ENCODE measurements at regions not wholly inside any gene's neighbourhood (a gene's known extent, or its start where the extent isn't known, plus 50 kb on each side); places are given as distances from the start of the nearest gene placed in this dataset.
"Not testable (repeated sequence)": the region's sequence is repeated elsewhere in the genome, so short reads cannot be mapped to it uniquely, and the experiment has no call there.

- H3F3A ChIP-seq (ENCODE audit: insufficient read depth, low read length): no peaks in the 10 kb centered on the region
- no peak overlapping the region for H3K4me2 ChIP-seq (ENCODE audit: low read length)
- H3K9me3 ChIP-seq (ENCODE audit: low read length): no peaks in the 10 kb centered on the region
- TF ChIP-seq EZH2 (IDR thresholded peaks at IDR 0.05; ENCODE audit: borderline replicate concordance, low read length) (no peak), CTCF (IDR thresholded peaks at IDR 0.05; ENCODE audit: low read length) (no peak)
- H3K79me2 ChIP-seq (ENCODE audit: insufficient read depth, low read length): no peaks in the 10 kb centered on the region
- H3K27me3 ChIP-seq (ENCODE audit: insufficient read depth, low read length): no peaks in the 10 kb centered on the region
- no peaks in the 10 kb centered on the region for H3K9me2 ChIP-seq (ENCODE audit: low read depth, low read length)
- H3K36me3 ChIP-seq (ENCODE audit: insufficient read depth, low read length): no peaks in the 10 kb centered on the region
- H4K20me1 ChIP-seq (ENCODE audit: insufficient read depth, low read length): no peaks in the 10 kb centered on the region
- H3K27ac ChIP-seq (ENCODE audit: low read depth, low read length, poor library complexity, severe bottlenecking): no peak overlapping the region
- no peak overlapping the region for H3K4me3 ChIP-seq (ENCODE audit: low read depth, low read length, poor library complexity, severe bottlenecking)
- H2AFZ ChIP-seq (ENCODE audit: low read length): no peak overlapping the region
- H3K9ac ChIP-seq (ENCODE audit: low read length): no peak overlapping the region
- H3K4me1 ChIP-seq (ENCODE audit: insufficient read depth, low read length, severe bottlenecking): peaks cover 63% of the 10 kb centered on the region
These were observed 118.9 kb upstream of the RASGEF1B start for GRCh38 chr4:81590596-81590995.

GRCh38 chr4:81589262-81589661 lies 117.6 kb upstream of the RASGEF1B start:
- H3K4me2 ChIP-seq (ENCODE audit: low read length): no peak overlapping the region
- H3K4me1 ChIP-seq (ENCODE audit: insufficient read depth, low read length, severe bottlenecking): peaks cover 49% of the 10 kb centered on the region
- no peaks in the 10 kb centered on the region for H3F3A ChIP-seq (ENCODE audit: insufficient read depth, low read length)
- no peak overlapping the region for H2AFZ ChIP-seq (ENCODE audit: low read length)
- no peaks in the 10 kb centered on the region for H3K79me2 ChIP-seq (ENCODE audit: insufficient read depth, low read length)
- TF ChIP-seq EZH2 (IDR thresholded peaks at IDR 0.05; ENCODE audit: borderline replicate concordance, low read length) (no peak), CTCF (IDR thresholded peaks at IDR 0.05; ENCODE audit: low read length) (no peak)
- no peak overlapping the region for H3K27ac ChIP-seq (ENCODE audit: low read depth, low read length, poor library complexity, severe bottlenecking)
- no peaks in the 10 kb centered on the region for H3K9me3 ChIP-seq (ENCODE audit: low read length)
- H3K9me2 ChIP-seq (ENCODE audit: low read depth, low read length): no peaks in the 10 kb centered on the region
- no peaks in the 10 kb centered on the region for H4K20me1 ChIP-seq (ENCODE audit: insufficient read depth, low read length)
- H3K9ac ChIP-seq (ENCODE audit: low read length): no peak overlapping the region
- H3K4me3 ChIP-seq (ENCODE audit: low read depth, low read length, poor library complexity, severe bottlenecking): no peak overlapping the region
- no peaks in the 10 kb centered on the region for H3K27me3 ChIP-seq (ENCODE audit: insufficient read depth, low read length)
- H3K36me3 ChIP-seq (ENCODE audit: insufficient read depth, low read length): no peaks in the 10 kb centered on the region

GRCh38 chr4:81586706-81587105 lies 115.0 kb upstream of the RASGEF1B start:
- no peaks in the 10 kb centered on the region for H3F3A ChIP-seq (ENCODE audit: insufficient read depth, low read length)
- H3K9me2 ChIP-seq (ENCODE audit: low read depth, low read length): no peaks in the 10 kb centered on the region
- peaks cover 26% of the 10 kb centered on the region for H3K4me1 ChIP-seq (ENCODE audit: insufficient read depth, low read length, severe bottlenecking)
- no peak overlapping the region for H3K4me2 ChIP-seq (ENCODE audit: low read length)
- no peak for TF ChIP-seq CTCF (IDR thresholded peaks at IDR 0.05; ENCODE audit: low read length)
- no peak for TF ChIP-seq EZH2 (IDR thresholded peaks at IDR 0.05; ENCODE audit: borderline replicate concordance, low read length)
- H3K9ac ChIP-seq (ENCODE audit: low read length): no peak overlapping the region
- no peaks in the 10 kb centered on the region for H4K20me1 ChIP-seq (ENCODE audit: insufficient read depth, low read length)
- H3K4me3 ChIP-seq (ENCODE audit: low read depth, low read length, poor library complexity, severe bottlenecking): no peak overlapping the region
- no peaks in the 10 kb centered on the region for H3K27me3 ChIP-seq (ENCODE audit: insufficient read depth, low read length)
- no peak overlapping the region for H2AFZ ChIP-seq (ENCODE audit: low read length)
- no peak overlapping the region for H3K27ac ChIP-seq (ENCODE audit: low read depth, low read length, poor library complexity, severe bottlenecking)
- no peaks in the 10 kb centered on the region for H3K36me3 ChIP-seq (ENCODE audit: insufficient read depth, low read length)
- H3K79me2 ChIP-seq (ENCODE audit: insufficient read depth, low read length): no peaks in the 10 kb centered on the region
- H3K9me3 ChIP-seq (ENCODE audit: low read length): no peaks in the 10 kb centered on the region

GRCh38 chr4:81580994-81581374 lies 109.3 kb upstream of the RASGEF1B start:
- peaks cover 12% of the 10 kb centered on the region for H3K4me1 ChIP-seq (ENCODE audit: insufficient read depth, low read length, severe bottlenecking)
- H3K9me2 ChIP-seq (ENCODE audit: low read depth, low read length); H3K27me3 ChIP-seq (ENCODE audit: insufficient read depth, low read length); H3K4me2 ChIP-seq (ENCODE audit: low read length); H2AFZ ChIP-seq (ENCODE audit: low read length); H3F3A ChIP-seq (ENCODE audit: insufficient read depth, low read length); H3K9me3 ChIP-seq (ENCODE audit: low read length); H3K79me2 ChIP-seq (ENCODE audit: insufficient read depth, low read length); H3K27ac ChIP-seq (ENCODE audit: low read depth, low read length, poor library complexity, severe bottlenecking); H3K4me3 ChIP-seq (ENCODE audit: low read depth, low read length, poor library complexity, severe bottlenecking); H3K36me3 ChIP-seq (ENCODE audit: insufficient read depth, low read length); H3K9ac ChIP-seq (ENCODE audit: low read length); H4K20me1 ChIP-seq (ENCODE audit: insufficient read depth, low read length): not testable (repeated sequence)

Measured in OCI-LY1 (cell line).